DOHH2 (cell line): ENCODE measurements at regions not wholly inside any gene's neighbourhood (a gene's known extent, or its start where the extent isn't known, plus 50 kb on each side); places are given as distances from the start of the nearest gene placed in this dataset.
"Not testable (repeated sequence)": the region's sequence is repeated elsewhere in the genome, so short reads cannot be mapped to it uniquely, and the experiment has no call there.

Source experiments
- H3F3A ChIP-seq: fragments of 200-600 bp; sonication (generic), shearing (Covaris generic); 2 replicates; pipeline ENCODE4 v1.6.0; 2016; ENCODE audit warnings: antibody characterized with exemption, mild to moderate bottlenecking; ENCODE audit not compliant: control insufficient read depth, insufficient read depth
- H3K27ac ChIP-seq: fragments of 200-600 bp; sonication (generic); 2 replicates; pipeline ENCODE4 v1.5.1; 2014; ENCODE audit warnings: low read depth, mild to moderate bottlenecking, low read length, moderate library complexity
- H3K27me3 ChIP-seq: fragments of 200-600 bp; sonication (generic); 2 replicates; pipeline ENCODE4 v1.6.1; 2014; ENCODE audit warnings: mild to moderate bottlenecking, low read length, mixed read lengths; ENCODE audit not compliant: control insufficient read depth
- H3K36me3 ChIP-seq: fragments of 200-600 bp; sonication (generic); 2 replicates; pipeline ENCODE4 v1.6.1; 2014; ENCODE audit warnings: mild to moderate bottlenecking, low read length, moderate library complexity, mixed read lengths; ENCODE audit not compliant: control insufficient read depth
- H3K4me1 ChIP-seq: fragments of 200-600 bp; sonication (generic); 2 replicates; pipeline ENCODE4 v1.6.1; 2014; ENCODE audit warnings: mild to moderate bottlenecking, low read length, mixed read lengths; ENCODE audit not compliant: control insufficient read depth
- H3K4me2 ChIP-seq: fragments of 200-600 bp; sonication (generic); 2 replicates; pipeline ENCODE4 v1.6.0; 2014; ENCODE audit warnings: mild to moderate bottlenecking, low read length, moderate library complexity
- H3K4me3 ChIP-seq: fragments of 200-600 bp; sonication (generic); 2 replicates; pipeline ENCODE4 v1.5.1; 2014; ENCODE audit warnings: mild to moderate bottlenecking, low read length, mixed read lengths
- H3K79me2 ChIP-seq: fragments of 200-600 bp; sonication (generic); 2 replicates; pipeline ENCODE4 v1.6.1; 2014; ENCODE audit warnings: mild to moderate bottlenecking, low read length, mixed read lengths; ENCODE audit not compliant: control insufficient read depth
- H3K9me2 ChIP-seq: fragments of 200-600 bp; sonication (generic); replicated peaks from 2 replicates; pipeline ENCODE4 v1.6.1; 2014; ENCODE audit warnings: mild to moderate bottlenecking, low read length, mixed read lengths; ENCODE audit not compliant: control insufficient read depth
- H3K9me3 ChIP-seq: fragments of 200-600 bp; sonication (generic); 2 replicates; pipeline ENCODE4 v1.6.1; 2014; ENCODE audit warnings: antibody characterized with exemption, low read length, mixed read lengths; ENCODE audit not compliant: control insufficient read depth, insufficient read depth
- H4K20me1 ChIP-seq: fragments of 200-600 bp; sonication (generic); 2 replicates; pipeline ENCODE4 v1.6.0; 2014; ENCODE audit warnings: low read depth, mild to moderate bottlenecking, antibody characterized with exemption, low read length, moderate library complexity; ENCODE audit not compliant: control insufficient read depth, insufficient read depth
- CTCF ChIP-seq: fragments of 200-600 bp; sonication (generic); IDR thresholded peaks from one replicate; pipeline ENCODE4 v1.5.1; 2014; ENCODE audit warnings: antibody characterized with exemption, mild to moderate bottlenecking, low read depth, low read length; ENCODE audit not compliant: poor library complexity, severe bottlenecking
- EZH2phosphoT487 ChIP-seq: fragments of 200-600 bp; sonication (generic); IDR thresholded peaks from 2 replicates; pipeline ENCODE4 v1.6.1; 2017; ENCODE audit warnings: borderline replicate concordance, mild to moderate bottlenecking, antibody characterized with exemption, low read length, moderate library complexity, mixed read lengths

- H3K9me2 ChIP-seq: no peaks in the 10 kb centered on the region; the same call in 1 of the 2 replicates
- H4K20me1 ChIP-seq: no peaks in the 10 kb centered on the region
- no peaks in the 10 kb centered on the region for H3K4me1 ChIP-seq
- H3K4me3 ChIP-seq: no peak overlapping the region
- H3K9me3 ChIP-seq: no peaks in the 10 kb centered on the region
- no peaks in the 10 kb centered on the region for H3K27me3 ChIP-seq
- H3K27ac ChIP-seq: no peak overlapping the region
- no peaks in the 10 kb centered on the region for H3K79me2 ChIP-seq
- no peak overlapping the region for H3K4me2 ChIP-seq
- TF ChIP-seq CTCF (no peak), EZH2phosphoT487 (no peak)
- H3F3A ChIP-seq: no peaks in the 10 kb centered on the region
- no peaks in the 10 kb centered on the region for H3K36me3 ChIP-seq
Observed at GRCh38 chr6:92263864-92264263, 1155.5 kb downstream of the EPHA7 start.

GRCh38 chr6:92259171-92259570, 1160.2 kb downstream of the EPHA7 start:
- Histone ChIP-seq H3K27ac (no peak overlapping the region), H3K36me3 (no peaks in the 10 kb centered on the region), H3K4me2 (no peak overlapping the region), H3K4me3 (no peak overlapping the region), H3K4me1 (no peaks in the 10 kb centered on the region), H4K20me1 (no peaks in the 10 kb centered on the region), H3K27me3 (no peaks in the 10 kb centered on the region), H3K9me2 (no peaks in the 10 kb centered on the region; the same call in 1 of the 2 replicates), H3K9me3 (no peaks in the 10 kb centered on the region), H3F3A (no peaks in the 10 kb centered on the region), H3K79me2 (no peaks in the 10 kb centered on the region)
- TF ChIP-seq CTCF: no peak

GRCh38 chr6:92243315-92243714, 1176.0 kb downstream of the EPHA7 start:
- H3K4me1 ChIP-seq: no peaks in the 10 kb centered on the region
- H3K36me3 ChIP-seq: no peaks in the 10 kb centered on the region
- no peaks in the 10 kb centered on the region for H3K79me2 ChIP-seq
- H3K27ac ChIP-seq: no peak overlapping the region
- H3F3A ChIP-seq: no peaks in the 10 kb centered on the region
- no peak overlapping the region for H3K4me3 ChIP-seq
- TF ChIP-seq CTCF: no peak
- TF ChIP-seq EZH2phosphoT487: no peak
- no peaks in the 10 kb centered on the region for H3K27me3 ChIP-seq
- H3K9me3 ChIP-seq: no peaks in the 10 kb centered on the region
- H3K9me2 ChIP-seq: no peaks in the 10 kb centered on the region
- H4K20me1 ChIP-seq: no peaks in the 10 kb centered on the region
- no peak overlapping the region for H3K4me2 ChIP-seq

GRCh38 chr6:92231171-92231701, 1188.1 kb downstream of the EPHA7 start:
- Histone ChIP-seq H3K27ac (no peak overlapping the region), H3K4me1 (no peaks in the 10 kb centered on the region), H3K36me3 (no peaks in the 10 kb centered on the region), H3K9me3 (no peaks in the 10 kb centered on the region), H3K4me2 (no peak overlapping the region), H3K4me3 (no peak overlapping the region), H4K20me1 (no peaks in the 10 kb centered on the region), H3K27me3 (no peaks in the 10 kb centered on the region), H3F3A (no peaks in the 10 kb centered on the region), H3K9me2 (no peaks in the 10 kb centered on the region), H3K79me2 (no peaks in the 10 kb centered on the region)
- TF ChIP-seq CTCF (no peak), EZH2phosphoT487 (no peak)

GRCh38 chr6:92219987-92220386, 1199.4 kb downstream of the EPHA7 start:
- not testable (repeated sequence) for H4K20me1 ChIP-seq, H3K27ac ChIP-seq, H3F3A ChIP-seq, H3K27me3 ChIP-seq, H3K9me3 ChIP-seq, H3K9me2 ChIP-seq, H3K4me1 ChIP-seq, H3K36me3 ChIP-seq, H3K79me2 ChIP-seq, H3K4me3 ChIP-seq, H3K4me2 ChIP-seq
